ENCODE measurements at regions not wholly inside any gene's neighbourhood (a gene's known extent, or its start where the extent isn't known, plus 50 kb on each side); places are given as distances from the start of the nearest gene placed in this dataset.
"Not testable (repeated sequence)": the region's sequence is repeated elsewhere in the genome, so short reads cannot be mapped to it uniquely, and the experiment has no call there.

DNA sequence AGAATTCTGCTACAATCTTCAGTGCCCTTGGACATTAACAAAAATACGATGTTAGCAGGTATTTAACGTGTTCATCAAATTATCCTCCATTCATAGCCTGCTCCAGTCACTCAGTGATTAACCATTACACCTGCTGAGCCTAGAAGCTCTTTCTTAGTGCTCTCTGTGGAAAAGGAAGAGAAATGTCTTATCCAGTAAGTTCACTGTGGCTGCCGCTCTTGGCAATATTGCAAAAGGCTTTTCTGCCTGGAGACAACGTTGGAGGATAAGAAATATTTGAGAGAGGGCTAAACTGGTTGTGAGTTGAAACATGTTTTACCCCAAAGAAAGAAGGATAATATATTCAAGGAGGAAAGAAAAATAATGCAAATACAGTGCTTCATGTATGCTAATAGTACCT lies 217.4 kb upstream of the HSF2 start:
- H3K9me3 ChIP-seq (ENCODE audit: severe bottlenecking), result no peaks in the 10 kb centered on the region
- H3K27me3 ChIP-seq (ENCODE audit: insufficient read depth, low read depth, severe bottlenecking), result no peaks in the 10 kb centered on the region
- TF ChIP-seq, protein P1, sequence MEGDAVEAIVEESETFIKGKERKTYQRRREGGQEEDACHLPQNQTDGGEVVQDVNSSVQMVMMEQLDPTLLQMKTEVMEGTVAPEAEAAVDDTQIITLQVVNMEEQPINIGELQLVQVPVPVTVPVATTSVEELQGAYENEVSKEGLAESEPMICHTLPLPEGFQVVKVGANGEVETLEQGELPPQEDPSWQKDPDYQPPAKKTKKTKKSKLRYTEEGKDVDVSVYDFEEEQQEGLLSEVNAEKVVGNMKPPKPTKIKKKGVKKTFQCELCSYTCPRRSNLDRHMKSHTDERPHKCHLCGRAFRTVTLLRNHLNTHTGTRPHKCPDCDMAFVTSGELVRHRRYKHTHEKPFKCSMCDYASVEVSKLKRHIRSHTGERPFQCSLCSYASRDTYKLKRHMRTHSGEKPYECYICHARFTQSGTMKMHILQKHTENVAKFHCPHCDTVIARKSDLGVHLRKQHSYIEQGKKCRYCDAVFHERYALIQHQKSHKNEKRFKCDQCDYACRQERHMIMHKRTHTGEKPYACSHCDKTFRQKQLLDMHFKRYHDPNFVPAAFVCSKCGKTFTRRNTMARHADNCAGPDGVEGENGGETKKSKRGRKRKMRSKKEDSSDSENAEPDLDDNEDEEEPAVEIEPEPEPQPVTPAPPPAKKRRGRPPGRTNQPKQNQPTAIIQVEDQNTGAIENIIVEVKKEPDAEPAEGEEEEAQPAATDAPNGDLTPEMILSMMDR (IDR thresholded peaks at IDR 0.05; ENCODE audit: low read depth, low read length), result no peak
- no peak overlapping the region for H3K4me3 ChIP-seq (ENCODE audit: low read depth, low read length)
- H3K36me3 ChIP-seq, result no peaks in the 10 kb centered on the region
- no peak overlapping the region for H3K27ac ChIP-seq
- no peak for DNase-seq

DNA sequence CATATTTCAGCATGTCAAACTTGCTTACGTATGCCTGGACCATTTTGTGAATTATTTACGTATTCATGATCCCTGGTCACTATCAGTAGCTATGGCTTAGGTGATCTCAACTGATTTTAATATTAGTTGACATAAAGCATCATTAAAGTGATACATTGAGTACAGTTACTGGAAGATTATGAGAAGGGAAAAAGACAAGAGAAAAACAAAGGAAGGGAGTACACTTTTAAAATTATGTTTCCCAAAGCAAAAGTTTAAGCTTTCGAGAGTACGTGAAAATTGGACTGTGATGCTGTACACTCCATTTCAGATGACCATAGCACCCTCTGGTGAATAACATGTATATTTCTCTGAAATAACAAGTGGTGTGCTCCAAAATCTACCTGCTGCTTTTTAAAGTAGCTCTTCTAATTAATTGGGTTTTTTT lies 215.0 kb upstream of the HSF2 start:
- no peaks in the 10 kb centered on the region for H3K36me3 ChIP-seq
- TF ChIP-seq, protein P1 (IDR thresholded peaks at IDR 0.05; ENCODE audit: low read depth, low read length), result peak; percentile 21; the same call in 1 of the 2 replicates
- H3K4me3 ChIP-seq (ENCODE audit: low read depth, low read length), result no peak overlapping the region
- DNase-seq, result no peak
- H3K27ac ChIP-seq, result no peak overlapping the region
- no peaks in the 10 kb centered on the region for H3K27me3 ChIP-seq (ENCODE audit: insufficient read depth, low read depth, severe bottlenecking)
- no peaks in the 10 kb centered on the region for H3K9me3 ChIP-seq (ENCODE audit: severe bottlenecking)

DNA sequence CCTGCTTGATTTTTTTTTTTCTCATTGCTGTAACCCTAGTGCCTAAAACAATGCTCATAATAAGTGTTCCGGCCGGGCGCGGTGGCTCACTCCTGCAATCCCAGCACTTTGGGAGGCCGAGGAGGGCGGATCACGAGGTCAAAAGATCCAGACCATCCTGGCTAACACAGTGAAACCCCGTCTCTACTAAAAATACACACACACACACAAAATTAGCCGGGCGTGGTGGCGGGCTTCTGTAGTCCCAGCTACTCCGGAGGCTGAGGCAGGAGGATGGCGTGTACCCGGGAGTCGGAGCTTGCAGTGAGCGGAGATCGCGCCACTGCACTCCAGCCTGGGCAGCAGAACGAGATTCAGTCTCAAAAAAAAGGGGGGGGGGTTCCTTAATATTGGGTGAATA lies 214.0 kb upstream of the HSF2 start:
- H3K9me3 ChIP-seq (ENCODE audit: severe bottlenecking); H3K27ac ChIP-seq; H3K36me3 ChIP-seq; H3K27me3 ChIP-seq (ENCODE audit: insufficient read depth, low read depth, severe bottlenecking); DNase-seq; H3K4me3 ChIP-seq (ENCODE audit: low read depth, low read length): not testable (repeated sequence)

DNA sequence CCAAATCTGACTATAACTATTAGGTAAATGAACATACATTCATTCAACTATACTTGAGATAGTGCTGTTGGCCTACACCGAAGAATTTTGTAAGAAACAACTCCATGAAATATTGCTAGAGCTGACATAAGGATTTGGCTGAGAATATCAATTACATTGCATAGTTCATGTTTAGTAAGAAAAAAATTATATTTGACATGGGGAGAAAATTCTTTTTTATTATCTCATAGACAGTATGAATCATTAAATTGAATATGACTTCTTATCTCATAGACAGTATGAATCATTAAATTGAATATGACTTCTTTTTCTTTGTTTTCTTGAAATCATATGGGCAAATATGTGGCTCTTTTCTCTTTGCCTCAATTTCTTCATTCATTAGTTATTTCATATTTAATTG lies 212.3 kb upstream of the HSF2 start:
- TF ChIP-seq, protein P1 (IDR thresholded peaks at IDR 0.05; ENCODE audit: low read depth, low read length), result no peak
- no peak for DNase-seq

DNA sequence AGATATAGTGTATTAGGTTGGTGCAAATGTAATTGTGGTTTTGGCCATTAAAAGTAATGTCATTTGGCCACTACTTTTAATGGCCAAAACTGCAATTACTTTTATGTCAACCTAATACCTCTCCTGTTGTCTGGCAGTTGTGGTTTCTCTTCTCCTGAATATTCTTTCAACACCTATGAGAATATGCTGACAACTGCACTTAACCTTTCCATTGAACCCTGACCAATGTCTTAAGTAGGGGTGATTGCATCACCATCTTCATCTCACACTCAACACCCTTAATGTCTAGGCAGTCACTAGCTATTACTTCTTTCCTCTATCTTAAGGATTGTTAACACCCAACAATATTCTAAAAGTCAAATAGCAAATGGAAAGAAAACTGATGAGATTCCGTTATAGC lies 200.5 kb upstream of the HSF2 start:
- no peaks in the 10 kb centered on the region for H3K9me3 ChIP-seq (ENCODE audit: severe bottlenecking)
- TF ChIP-seq, protein P1 (IDR thresholded peaks at IDR 0.05; ENCODE audit: low read depth, low read length), result no peak
- no peak for DNase-seq
- no peak overlapping the region for H3K4me3 ChIP-seq (ENCODE audit: low read depth, low read length)
- no peak overlapping the region for H3K27ac ChIP-seq
- no peaks in the 10 kb centered on the region for H3K27me3 ChIP-seq (ENCODE audit: insufficient read depth, low read depth, severe bottlenecking)
- no peaks in the 10 kb centered on the region for H3K36me3 ChIP-seq

More for the DNA sequence above, 212.3 kb upstream of the HSF2 start:
- Histone ChIP-seq H3K4me3 (ENCODE audit: low read depth, low read length) (no peak overlapping the region), H3K27ac (no peak overlapping the region), H3K27me3 (ENCODE audit: insufficient read depth, low read depth, severe bottlenecking) (no peaks in the 10 kb centered on the region), H3K9me3 (ENCODE audit: severe bottlenecking) (no peaks in the 10 kb centered on the region), H3K36me3 (no peaks in the 10 kb centered on the region)

DNA sequence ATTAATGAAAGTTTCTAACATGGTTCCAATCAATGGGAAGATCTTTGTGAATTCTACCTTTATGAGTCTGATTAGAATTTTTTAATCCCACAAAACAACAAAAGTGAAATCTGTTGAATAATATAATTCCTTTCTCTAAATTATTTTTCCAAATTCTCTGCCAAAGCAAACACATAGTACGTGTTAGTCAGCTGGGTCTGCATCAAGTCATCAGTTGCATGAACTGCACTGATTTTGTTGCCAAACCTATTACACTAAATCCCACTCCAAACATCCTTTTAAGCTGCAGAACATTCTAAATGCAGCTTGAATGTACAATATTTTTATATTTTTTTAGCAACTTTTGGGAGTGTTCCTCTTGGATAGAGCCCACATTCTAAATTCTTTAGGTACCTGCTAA lies 199.0 kb upstream of the HSF2 start:
- no peak overlapping the region for H3K27ac ChIP-seq
- no peaks in the 10 kb centered on the region for H3K36me3 ChIP-seq
- no peak for DNase-seq
- H3K27me3 ChIP-seq (ENCODE audit: insufficient read depth, low read depth, severe bottlenecking), result no peaks in the 10 kb centered on the region
- TF ChIP-seq, protein P1 (IDR thresholded peaks at IDR 0.05; ENCODE audit: low read depth, low read length), result no peak
- no peak overlapping the region for H3K4me3 ChIP-seq (ENCODE audit: low read depth, low read length)
- no peaks in the 10 kb centered on the region for H3K9me3 ChIP-seq (ENCODE audit: severe bottlenecking)

All from WERI-Rb-1 (cell line).